H9 (cell line): ENCODE measurements at regions not wholly inside any gene's neighbourhood (a gene's known extent, or its start where the extent isn't known, plus 50 kb on each side); places are given as distances from the start of the nearest gene placed in this dataset.
A peak's percentile ranks its signal among the peaks of the same experiment; 100 is the strongest.

Experiments used
- DNase-seq: peaks from one replicate; pipeline ENCODE4 v3.0.0-alpha.2; 2017
- H2AFZ ChIP-seq: one replicate; pipeline ENCODE4 v1.6.1; 2013; ENCODE audit warnings: mild to moderate bottlenecking, low read length, control low read depth, moderate library complexity
- H2AK5ac ChIP-seq: 2 replicates; pipeline ENCODE4 v1.6.1; 2013; ENCODE audit warnings: low read length, control low read depth, mixed read lengths; ENCODE audit not compliant: insufficient read length
- H2BK120ac ChIP-seq: one replicate; pipeline ENCODE4 v1.6.1; 2013; ENCODE audit warnings: low read depth, mild to moderate bottlenecking, low read length, control low read depth, inconsistent platforms; ENCODE audit not compliant: poor library complexity, severe bottlenecking
- H2BK12ac ChIP-seq: 2 replicates; pipeline ENCODE4 v1.6.1; 2013; ENCODE audit warnings: low read length, control low read depth, mixed read lengths, low read depth; ENCODE audit not compliant: insufficient read length
- H2BK15ac ChIP-seq: 2 replicates; pipeline ENCODE4 v1.6.1; 2013; ENCODE audit warnings: low read depth, low read length, control low read depth
- H2BK20ac ChIP-seq: one replicate; pipeline ENCODE4 v1.6.1; 2013; ENCODE audit warnings: low read depth, mild to moderate bottlenecking, low read length, control low read depth, inconsistent platforms; ENCODE audit not compliant: poor library complexity, severe bottlenecking
- H2BK5ac ChIP-seq: 2 replicates; pipeline ENCODE4 v1.6.1; 2013; ENCODE audit warnings: low read length, control low read depth, mixed read lengths; ENCODE audit not compliant: insufficient read length
- H3K14ac ChIP-seq: 2 replicates; pipeline ENCODE4 v1.6.1; 2013; ENCODE audit warnings: low read length, control low read depth; ENCODE audit not compliant: insufficient read depth
- H3K18ac ChIP-seq: 2 replicates; pipeline ENCODE4 v1.6.1; 2013; ENCODE audit warnings: low read depth, mild to moderate bottlenecking, mixed read lengths, low read length, control low read depth; ENCODE audit not compliant: insufficient read length
- H3K23ac ChIP-seq: 2 replicates; pipeline ENCODE4 v1.6.1; 2013; ENCODE audit warnings: low read length, control low read depth, mixed read lengths, low read depth; ENCODE audit not compliant: insufficient read length
- H3K23me2 ChIP-seq: 2 replicates; pipeline ENCODE4 v1.6.1; 2013; ENCODE audit warnings: low read depth, mild to moderate bottlenecking, mixed read lengths, low read length, control low read depth; ENCODE audit not compliant: insufficient read length, poor library complexity, severe bottlenecking
- H3K27ac ChIP-seq: 2 replicates; pipeline ENCODE4 v1.5.1; 2013; ENCODE audit warnings: low read length, control low read depth, mixed read lengths, low read depth; ENCODE audit not compliant: insufficient read length
- H3K27me3 ChIP-seq: 2 replicates; pipeline ENCODE4 v1.6.1; 2013; ENCODE audit warnings: low read length, control low read depth, inconsistent platforms; ENCODE audit not compliant: insufficient read depth
- H3K4ac ChIP-seq: 2 replicates; pipeline ENCODE4 v1.6.1; 2013; ENCODE audit warnings: low read depth, mild to moderate bottlenecking, control low read depth, inconsistent platforms, low read length, moderate library complexity
- H3K4me1 ChIP-seq: 2 replicates; pipeline ENCODE4 v1.6.1; 2013; ENCODE audit warnings: low read length, control low read depth, inconsistent platforms; ENCODE audit not compliant: insufficient read depth
- H3K4me2 ChIP-seq: 2 replicates; pipeline ENCODE4 v1.6.1; 2013; ENCODE audit warnings: low read length, control low read depth, mixed read lengths; ENCODE audit not compliant: insufficient read length, insufficient read depth
- H3K56ac ChIP-seq: 2 replicates; pipeline ENCODE4 v1.6.1; 2013; ENCODE audit warnings: low read depth, mild to moderate bottlenecking, mixed read lengths, low read length, control low read depth; ENCODE audit not compliant: insufficient read length
- H3K79me1 ChIP-seq: 2 replicates; pipeline ENCODE4 v1.6.1; 2013; ENCODE audit warnings: low read depth, mild to moderate bottlenecking, moderate library complexity, low read length, control low read depth, inconsistent platforms; ENCODE audit not compliant: insufficient read depth, poor library complexity, severe bottlenecking
- H3K79me2 ChIP-seq: 2 replicates; pipeline ENCODE4 v1.6.1; 2013; ENCODE audit warnings: low read length, control low read depth, inconsistent platforms; ENCODE audit not compliant: insufficient read depth
- H3K9ac ChIP-seq: 2 replicates; pipeline ENCODE4 v1.6.1; 2013; ENCODE audit warnings: low read length, control low read depth, mixed read lengths; ENCODE audit not compliant: insufficient read length; ENCODE audit errors: extremely low read depth
- H3K9me3 ChIP-seq: one replicate; pipeline ENCODE4 v1.6.1; 2013; ENCODE audit warnings: low read depth, low read length, inconsistent platforms; ENCODE audit not compliant: control insufficient read depth
- H3T11ph ChIP-seq: one replicate; pipeline ENCODE4 v1.6.1; 2013; ENCODE audit warnings: mild to moderate bottlenecking, low read length, control low read depth, inconsistent platforms
- H4K20me1 ChIP-seq: one replicate; pipeline ENCODE4 v1.6.1; 2013; ENCODE audit not compliant: control insufficient read depth, insufficient read length, insufficient read depth
- H4K5ac ChIP-seq: 2 replicates; pipeline ENCODE4 v1.6.1; 2013; ENCODE audit warnings: low read depth, mild to moderate bottlenecking, mixed read lengths, low read length, control low read depth; ENCODE audit not compliant: insufficient read length
- H4K8ac ChIP-seq: replicated peaks from 2 replicates; pipeline ENCODE4 v1.6.1; 2013; ENCODE audit warnings: low read length, control low read depth, mixed read lengths, low read depth; ENCODE audit not compliant: insufficient read length
- H4K91ac ChIP-seq: 2 replicates; pipeline ENCODE4 v1.6.1; 2013; ENCODE audit warnings: low read depth, mild to moderate bottlenecking, moderate library complexity, mixed read lengths, low read length, control low read depth; ENCODE audit not compliant: insufficient read length
- H3K27ac Mint-ChIP-seq, 3 experiments: 2 replicates in 2 of 3; 3 replicates in 1 of 3; pipeline ENCODE4 v1.8.0; 2020 to 2021; ENCODE audit warnings: mixed read lengths in 3 of 3, mild to moderate bottlenecking in 1 of 3, moderate library complexity in 1 of 3
- H3K27me3 Mint-ChIP-seq: 2 replicates; pipeline ENCODE4 v1.8.0; 2021; ENCODE audit warnings: low read depth, mild to moderate bottlenecking, moderate library complexity, mixed read lengths
- H3K36me3 Mint-ChIP-seq, 3 experiments: 2 replicates in 2 of 3; 3 replicates in 1 of 3; pipeline ENCODE4 v1.8.0; 2020 to 2021; ENCODE audit warnings: low read depth in 3 of 3, mixed read lengths in 3 of 3; ENCODE audit not compliant: insufficient read depth in 1 of 3
- H3K4me1 Mint-ChIP-seq, 2 experiments: 2 replicates each; pipeline ENCODE4 v1.8.0; 2020; ENCODE audit warnings: mixed read lengths in 2 of 2
- H3K4me3 Mint-ChIP-seq, 2 experiments: 2 replicates in 1 of 2; 3 replicates in 1 of 2; pipeline ENCODE4 v1.8.0; 2020 to 2021; ENCODE audit warnings: mild to moderate bottlenecking in 2 of 2, mixed read lengths in 2 of 2, moderate library complexity in 1 of 2
- H3K9me3 Mint-ChIP-seq, 2 experiments: 2 replicates in 1 of 2; 3 replicates in 1 of 2; pipeline ENCODE4 v1.8.0; 2020; ENCODE audit warnings: mild to moderate bottlenecking in 2 of 2, mixed read lengths in 2 of 2, moderate library complexity in 1 of 2
- WGBS: extraction: QIAGEN DNeasy Blood & Tissue Kit; methylation state at CpG from one replicate; pipeline ENCODE4 v1.1.7; 2013; ENCODE audit warnings: missing lambda C conversion rate, low lambda C conversion rate, mixed read lengths; ENCODE audit not compliant: insufficient read length; ENCODE audit errors: extremely low coverage; 5-methylcytosine and 5-hydroxymethylcytosine counted together
- TF ChIP-seq, protein P1 (sequence below): fragments of 200-600 bp; sonication (generic); conservative IDR thresholded peaks from 3 replicates; pipeline ENCODE4 v1.8.0; 2021; ENCODE audit warnings: antibody characterized with exemption, mild to moderate bottlenecking

DNA sequence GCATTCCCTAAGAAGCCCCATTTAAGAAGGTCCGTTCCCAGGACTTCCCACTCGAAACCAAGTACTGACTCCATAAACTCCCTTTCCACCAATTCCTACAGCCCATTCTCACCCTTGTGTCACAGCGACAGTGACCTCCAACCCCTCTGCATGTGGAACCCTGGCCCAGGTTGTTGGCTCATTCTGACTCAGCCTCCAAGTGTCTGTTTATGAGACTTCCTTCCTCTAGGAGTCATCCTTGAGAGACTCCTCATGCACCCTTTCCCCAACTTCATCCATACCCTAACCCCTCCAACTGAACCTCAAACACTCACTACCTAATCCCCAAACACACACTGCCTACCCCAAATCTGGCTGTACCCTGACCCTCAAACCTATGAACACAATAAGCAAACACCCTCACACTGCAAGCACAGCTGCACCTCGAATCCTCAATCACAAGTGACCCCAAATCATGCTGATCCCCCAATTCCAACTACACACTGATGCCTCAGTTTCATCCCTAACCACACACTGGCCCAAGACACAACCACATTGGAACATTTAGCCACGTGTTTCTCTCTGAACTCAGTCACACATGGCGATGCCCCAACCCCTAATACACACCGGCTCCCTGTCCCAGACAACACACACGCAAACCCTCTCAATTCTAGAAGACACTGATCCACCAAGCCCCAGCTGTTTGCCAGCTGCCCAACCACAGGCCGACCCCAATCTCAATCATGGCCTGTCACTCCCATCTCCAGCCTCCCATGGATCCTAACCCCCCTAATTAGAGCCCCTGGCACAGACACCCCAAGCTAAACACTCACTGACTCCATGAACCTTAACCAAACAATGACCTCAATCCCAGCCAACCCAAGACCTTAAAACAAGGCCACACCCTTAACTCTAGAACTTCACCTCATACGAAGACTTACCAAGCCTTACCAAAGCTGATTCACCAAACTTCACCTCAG is 219.6 kb downstream of the CYP26B1 start:
- H3K79me2 ChIP-seq = no peaks in the 10 kb centered on the region
- no peak overlapping the region for H3K27ac ChIP-seq
- no CpG with 5 or more reads among the region's 10 CpGs for WGBS
- Mint-ChIP-seq H3K27me3 (peaks cover 7% of the 10 kb centered on the region), H3K9me3 (no peaks in the 10 kb centered on the region; a peak in 1 of 5 replicates), H3K36me3 (no peaks in the 10 kb centered on the region), H3K4me1 (no peaks in the 10 kb centered on the region), H3K4me3 (no peak overlapping the region), H3K27ac (no peak overlapping the region)
- H4K20me1 ChIP-seq = no peaks in the 10 kb centered on the region
- no peak overlapping the region for H2BK15ac ChIP-seq
- H3K4ac ChIP-seq = no peak overlapping the region
- H4K5ac ChIP-seq = no peak overlapping the region
- H4K8ac ChIP-seq = no peak overlapping the region
- no peaks in the 10 kb centered on the region for H3K9me3 ChIP-seq
- H3T11ph ChIP-seq = no peak overlapping the region
- H3K18ac ChIP-seq = no peak overlapping the region
- no peak overlapping the region for H2BK12ac ChIP-seq
- H2AK5ac ChIP-seq = no peak overlapping the region
- H3K56ac ChIP-seq = no peak overlapping the region
- H4K91ac ChIP-seq = no peak overlapping the region
- H3K9ac ChIP-seq = no peak overlapping the region
- no peaks in the 10 kb centered on the region for H3K4me1 ChIP-seq
- H2AFZ ChIP-seq = no peak overlapping the region
- no peak overlapping the region for H3K14ac ChIP-seq
- TF ChIP-seq, protein P1, sequence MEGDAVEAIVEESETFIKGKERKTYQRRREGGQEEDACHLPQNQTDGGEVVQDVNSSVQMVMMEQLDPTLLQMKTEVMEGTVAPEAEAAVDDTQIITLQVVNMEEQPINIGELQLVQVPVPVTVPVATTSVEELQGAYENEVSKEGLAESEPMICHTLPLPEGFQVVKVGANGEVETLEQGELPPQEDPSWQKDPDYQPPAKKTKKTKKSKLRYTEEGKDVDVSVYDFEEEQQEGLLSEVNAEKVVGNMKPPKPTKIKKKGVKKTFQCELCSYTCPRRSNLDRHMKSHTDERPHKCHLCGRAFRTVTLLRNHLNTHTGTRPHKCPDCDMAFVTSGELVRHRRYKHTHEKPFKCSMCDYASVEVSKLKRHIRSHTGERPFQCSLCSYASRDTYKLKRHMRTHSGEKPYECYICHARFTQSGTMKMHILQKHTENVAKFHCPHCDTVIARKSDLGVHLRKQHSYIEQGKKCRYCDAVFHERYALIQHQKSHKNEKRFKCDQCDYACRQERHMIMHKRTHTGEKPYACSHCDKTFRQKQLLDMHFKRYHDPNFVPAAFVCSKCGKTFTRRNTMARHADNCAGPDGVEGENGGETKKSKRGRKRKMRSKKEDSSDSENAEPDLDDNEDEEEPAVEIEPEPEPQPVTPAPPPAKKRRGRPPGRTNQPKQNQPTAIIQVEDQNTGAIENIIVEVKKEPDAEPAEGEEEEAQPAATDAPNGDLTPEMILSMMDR = no peak
- H3K23me2 ChIP-seq = no peaks in the 10 kb centered on the region
- H3K27me3 ChIP-seq = no peaks in the 10 kb centered on the region
- no peak overlapping the region for H3K23ac ChIP-seq
- H3K4me2 ChIP-seq = no peak overlapping the region
- H2BK120ac ChIP-seq = no peak overlapping the region
- H3K79me1 ChIP-seq = no peaks in the 10 kb centered on the region
- H2BK5ac ChIP-seq = no peak overlapping the region
- peak; percentile 7 for DNase-seq
- H2BK20ac ChIP-seq = no peak overlapping the region
